BJ (cell line): ENCODE measurements at regions not wholly inside any gene's neighbourhood (a gene's known extent, or its start where the extent isn't known, plus 50 kb on each side); places are given as distances from the start of the nearest gene placed in this dataset.

Experiments
- CTCF ChIA-PET: fragments of 350-600 bp; formaldehyde crosslinking; extraction: SDS; loops from one replicate; lab custom pipeline; 2021; ENCODE audit warnings: antibody characterized with exemption, inconsistent platforms; lab: Yijun Ruan, JAX
- POLR2A ChIA-PET: fragments of 300-600 bp; sonication (Branson Sonifier 250); formaldehyde crosslinking; extraction: SDS; loops from one replicate; lab custom pipeline; 2021; ENCODE audit warnings: antibody characterized with exemption; lab: Charles Lee
- DNase-seq: peaks from one replicate; pipeline ENCODE4 v3.0.0-alpha.2; 2011; ENCODE audit warnings: low read depth
- H3K27me3 ChIP-seq: 2 replicates; pipeline ENCODE4 v1.6.0; 2011; ENCODE audit warnings: low read length; ENCODE audit not compliant: control insufficient read depth, insufficient read depth
- H3K36me3 ChIP-seq: 2 replicates; pipeline ENCODE4 v1.5.1; 2011; ENCODE audit warnings: low read length; ENCODE audit not compliant: control insufficient read depth, insufficient read depth
- H3K4me3 ChIP-seq: 2 replicates; pipeline ENCODE4 v1.5.1; 2011; ENCODE audit warnings: low read depth, mild to moderate bottlenecking, control low read depth, low read length
- TF ChIP-seq, protein P1 (sequence below): IDR thresholded peaks from 2 replicates; pipeline ENCODE4 v1.5.1; 2011; ENCODE audit warnings: low read depth, mild to moderate bottlenecking, control low read depth, inconsistent platforms, low read length, moderate library complexity; ENCODE audit not compliant: insufficient read depth

DNA sequence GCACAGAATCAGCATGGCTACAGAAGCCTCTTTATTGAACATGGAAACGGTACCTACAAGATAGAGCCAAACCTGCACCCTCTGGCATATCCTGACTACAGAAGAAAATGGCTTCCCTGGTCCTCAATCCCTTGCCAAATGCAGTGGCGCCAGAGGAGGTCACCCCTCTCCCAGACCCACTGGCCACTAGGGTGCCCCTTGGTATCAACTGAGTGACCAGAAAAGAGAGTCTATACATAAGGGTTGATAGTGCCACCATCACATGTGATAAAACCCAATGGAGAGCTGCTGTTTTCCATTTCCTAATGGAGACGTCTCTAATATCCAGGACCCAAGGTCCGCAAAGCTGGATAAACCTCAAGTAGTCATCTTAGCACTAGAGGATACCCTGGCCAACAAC lies 52.7 kb upstream of the ALK start:
- ChIA-PET CTCF (no interaction called here), POLR2A (no interaction called here)
- TF ChIP-seq, protein P1, sequence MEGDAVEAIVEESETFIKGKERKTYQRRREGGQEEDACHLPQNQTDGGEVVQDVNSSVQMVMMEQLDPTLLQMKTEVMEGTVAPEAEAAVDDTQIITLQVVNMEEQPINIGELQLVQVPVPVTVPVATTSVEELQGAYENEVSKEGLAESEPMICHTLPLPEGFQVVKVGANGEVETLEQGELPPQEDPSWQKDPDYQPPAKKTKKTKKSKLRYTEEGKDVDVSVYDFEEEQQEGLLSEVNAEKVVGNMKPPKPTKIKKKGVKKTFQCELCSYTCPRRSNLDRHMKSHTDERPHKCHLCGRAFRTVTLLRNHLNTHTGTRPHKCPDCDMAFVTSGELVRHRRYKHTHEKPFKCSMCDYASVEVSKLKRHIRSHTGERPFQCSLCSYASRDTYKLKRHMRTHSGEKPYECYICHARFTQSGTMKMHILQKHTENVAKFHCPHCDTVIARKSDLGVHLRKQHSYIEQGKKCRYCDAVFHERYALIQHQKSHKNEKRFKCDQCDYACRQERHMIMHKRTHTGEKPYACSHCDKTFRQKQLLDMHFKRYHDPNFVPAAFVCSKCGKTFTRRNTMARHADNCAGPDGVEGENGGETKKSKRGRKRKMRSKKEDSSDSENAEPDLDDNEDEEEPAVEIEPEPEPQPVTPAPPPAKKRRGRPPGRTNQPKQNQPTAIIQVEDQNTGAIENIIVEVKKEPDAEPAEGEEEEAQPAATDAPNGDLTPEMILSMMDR = no peak
- no peak for DNase-seq
- no peak overlapping the region for H3K4me3 ChIP-seq
- H3K36me3 ChIP-seq = no peaks in the 10 kb centered on the region
- peaks cover 2% of the 10 kb centered on the region; the same call in 1 of the 2 replicates for H3K27me3 ChIP-seq

DNA sequence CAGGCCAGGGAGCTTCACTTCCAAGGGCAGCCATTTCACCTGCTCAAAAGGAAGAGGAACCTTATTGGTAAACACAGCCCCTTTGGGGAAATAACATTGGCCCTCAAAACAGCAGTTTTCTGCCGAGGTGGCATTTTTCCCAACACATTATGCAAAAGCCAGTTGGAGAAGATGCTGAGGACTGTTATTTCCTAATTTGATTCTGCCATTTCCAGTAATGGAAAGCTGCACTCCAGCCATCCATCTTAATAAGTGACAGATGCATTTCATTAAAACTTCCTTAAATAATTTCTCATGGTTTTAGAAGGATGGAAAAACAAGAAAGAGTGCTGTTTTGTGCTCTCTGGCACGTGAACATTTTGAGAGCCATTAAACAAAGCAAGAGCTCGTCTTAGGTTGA lies 55.9 kb upstream of the ALK start:
- H3K4me3 ChIP-seq = no peak overlapping the region
- no peaks in the 10 kb centered on the region for H3K36me3 ChIP-seq
- H3K27me3 ChIP-seq = peaks cover 3% of the 10 kb centered on the region
- DNase-seq = no peak
- ChIA-PET CTCF (no interaction called here), POLR2A (no interaction called here)
- TF ChIP-seq, protein P1 = no peak

DNA sequence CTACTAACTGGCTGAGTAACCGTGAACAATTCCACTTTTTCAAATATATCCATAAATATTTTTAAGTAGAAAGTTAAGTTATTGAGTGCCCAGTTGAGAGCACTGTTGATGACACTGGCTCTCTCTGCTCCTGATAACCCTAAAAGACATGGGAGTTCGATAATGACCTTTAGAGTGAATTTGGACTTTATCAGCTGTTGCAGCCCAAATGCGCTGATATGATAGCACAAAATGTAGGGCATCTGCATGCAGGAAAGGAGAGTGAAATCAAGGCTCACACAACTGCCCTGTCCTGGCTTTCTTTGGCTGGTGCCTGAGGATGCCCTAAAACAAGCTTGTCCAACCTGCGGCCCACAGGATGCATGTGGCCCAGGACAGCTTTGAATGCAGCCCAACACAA lies 60.0 kb upstream of the ALK start:
- TF ChIP-seq, protein P1 = no peak
- ChIA-PET POLR2A (no interaction called here), CTCF (no interaction called here)
- Histone ChIP-seq H3K27me3 (peaks cover 3% of the 10 kb centered on the region), H3K36me3 (no peaks in the 10 kb centered on the region), H3K4me3 (no peak overlapping the region)
- no peak for DNase-seq

DNA sequence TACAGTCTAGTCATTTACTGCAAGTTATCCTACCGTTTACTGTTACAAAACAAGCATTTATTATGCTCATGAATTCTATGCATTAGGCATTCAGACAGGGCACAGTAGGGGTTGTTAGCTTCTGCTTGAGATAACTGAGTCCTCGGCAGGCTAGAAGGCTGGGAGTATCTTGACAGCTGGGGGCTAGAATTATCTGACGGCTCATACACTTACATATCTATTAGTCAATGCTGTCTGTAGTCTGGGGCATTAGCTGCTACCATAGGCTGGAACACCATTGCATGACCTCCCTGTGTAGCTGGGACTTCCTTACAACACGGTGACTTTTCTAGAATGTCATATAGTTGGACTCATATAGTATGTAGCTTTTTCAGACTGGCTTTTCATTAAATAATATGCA lies 61.9 kb upstream of the ALK start:
- TF ChIP-seq, protein P1 = no peak
- peaks cover 2% of the 10 kb centered on the region; the same call in 1 of the 2 replicates for H3K27me3 ChIP-seq
- no peaks in the 10 kb centered on the region for H3K36me3 ChIP-seq
- ChIA-PET CTCF (interaction anchor here (0.9 kb wide), 1 partner anchor 13 kb away, joined by 3 read pairs; no protein-coding TSS in a partner anchor), POLR2A (no interaction called here)
- no peak overlapping the region for H3K4me3 ChIP-seq
- DNase-seq = no peak

DNA sequence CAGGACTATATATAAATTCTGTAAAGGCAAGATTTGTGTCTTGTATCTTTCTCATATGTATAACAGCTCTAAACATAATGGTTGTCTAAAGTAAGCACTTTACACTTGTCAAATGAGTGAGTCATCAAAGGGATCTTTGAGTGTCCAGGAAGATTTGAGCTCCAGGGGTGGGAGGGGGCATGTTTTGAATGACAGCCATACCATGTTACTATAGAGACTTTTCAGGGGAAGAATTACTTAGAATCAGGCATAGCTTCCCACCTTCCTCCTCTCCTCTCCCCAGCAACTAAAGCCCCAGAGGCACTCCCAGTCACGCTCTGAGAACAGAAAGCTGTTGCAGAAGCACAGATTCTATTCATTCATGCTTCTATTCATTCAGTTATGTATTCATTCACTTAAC lies 65.8 kb upstream of the ALK start:
- TF ChIP-seq, protein P1 = no peak
- no peak overlapping the region for H3K4me3 ChIP-seq

More for the DNA sequence above, 65.8 kb upstream of the ALK start:
- Histone ChIP-seq H3K27me3 (no peaks in the 10 kb centered on the region), H3K36me3 (no peaks in the 10 kb centered on the region)
- CTCF ChIA-PET = interaction anchor here (1.1 kb wide), 1 partner anchor 9 kb away, joined by 4 read pairs; no protein-coding TSS in a partner anchor
- DNase-seq = no peak
- POLR2A ChIA-PET = no interaction called here
